CD4-positive, alpha-beta T cell (primary cell): ENCODE measurements at regions not wholly inside any gene's neighbourhood (a gene's known extent, or its start where the extent isn't known, plus 50 kb on each side); places are given as distances from the start of the nearest gene placed in this dataset.

ENCODE experiments used
- ATAC-seq: fragments of 200-7000 bp; cut with Tn5 transposase; one replicate; pipeline ENCODE4 v1.10.0; 2022; ENCODE audit warnings: mild to moderate bottlenecking; ENCODE audit not compliant: poor library complexity
- CTCF ChIA-PET: fragments of 350-600 bp; sonication (Branson Sonifier 250); formaldehyde crosslinking; loops from one replicate; lab custom pipeline; 2021; ENCODE audit warnings: antibody characterized with exemption, inconsistent platforms; lab: Charles Lee
- POLR2A ChIA-PET: fragments of 350-600 bp; sonication (Branson Sonifier 250); formaldehyde crosslinking; loops from one replicate; lab custom pipeline; 2021; ENCODE audit warnings: antibody characterized with exemption, inconsistent platforms; lab: Charles Lee
- DNase-seq, 14 experiments: peaks; one replicate each; pipeline ENCODE4 v3.0.0-alpha.2; 2013 to 2020; ENCODE audit warnings: mixed read lengths in 2 of 14
- H3K27ac ChIP-seq, 2 donors: one replicate each; pipeline versions ENCODE4 v1.5.1 to v1.7.0; 2013; ENCODE audit warnings: low read length in 2 of 2, low read depth in 1 of 2, mild to moderate bottlenecking in 1 of 2
- H3K27me3 ChIP-seq, 2 experiments: 1 replicate in 1 of 2; 2 replicates in 1 of 2; pipeline versions ENCODE4 v1.6.1 to v1.7.0; 2013; ENCODE audit warnings: low read length in 2 of 2, control low read depth in 1 of 2, mild to moderate bottlenecking in 1 of 2, moderate library complexity in 1 of 2; ENCODE audit not compliant: insufficient read depth in 2 of 2, control insufficient read depth in 1 of 2
- H3K36me3 ChIP-seq: one replicate; pipeline ENCODE4 v1.6.1; 2013; ENCODE audit warnings: low read length, control low read depth; ENCODE audit not compliant: insufficient read depth
- H3K4me1 ChIP-seq: one replicate; pipeline ENCODE4 v1.6.1; 2013; ENCODE audit warnings: low read length, control low read depth; ENCODE audit not compliant: insufficient read depth
- H3K4me3 ChIP-seq: one replicate; pipeline ENCODE4 v1.5.1; 2013; ENCODE audit warnings: mild to moderate bottlenecking, low read length, moderate library complexity
- H3K9me3 ChIP-seq, 2 experiments: 1 replicate in 1 of 2; 2 replicates in 1 of 2; pipeline versions ENCODE4 v1.6.1 to v1.7.0; 2013; ENCODE audit warnings: low read length in 2 of 2, mild to moderate bottlenecking in 2 of 2, control low read depth in 1 of 2, moderate library complexity in 1 of 2; ENCODE audit not compliant: control insufficient read depth in 1 of 2, insufficient read depth in 1 of 2
- H3K27ac Mint-ChIP-seq: one replicate; pipeline ENCODE4 v1.8.0; 2020; ENCODE audit warnings: mixed read lengths
- H3K27me3 Mint-ChIP-seq: one replicate; pipeline ENCODE4 v1.8.0; 2021; ENCODE audit warnings: mixed read lengths
- H3K36me3 Mint-ChIP-seq: one replicate; pipeline ENCODE4 v1.8.0; 2021; ENCODE audit warnings: low read depth, mixed read lengths
- H3K4me1 Mint-ChIP-seq: one replicate; pipeline ENCODE4 v1.8.0; 2021; ENCODE audit warnings: low read depth, mixed read lengths
- H3K4me3 Mint-ChIP-seq: one replicate; pipeline ENCODE4 v1.8.0; 2020; ENCODE audit warnings: mild to moderate bottlenecking, mixed read lengths
- H3K9me3 Mint-ChIP-seq: one replicate; pipeline ENCODE4 v1.8.0; 2020; ENCODE audit warnings: mixed read lengths
- CTCF ChIP-seq: fragments of 200-600 bp; IDR thresholded peaks from one replicate; pipeline ENCODE4 v1.8.0; 2022; ENCODE audit warnings: antibody characterized with exemption, mild to moderate bottlenecking
- intact Hi-C, 2 experiments: fragments of 100-400 bp; cut with DNase I in 1 of 2; cut with micrococcal nuclease in 1 of 2; formaldehyde crosslinking; loops; one replicate each; pipeline versions ENCODE4 v1.15.1 to v1.9.0; 2023 to 2025; cut with DNase I, micrococcal nuclease

- Histone ChIP-seq H3K36me3 (no peaks in the 10 kb centered on the region), H3K4me1 (no peaks in the 10 kb centered on the region), H3K9me3 (no peaks in the 10 kb centered on the region), H3K4me3 (no peak overlapping the region), H3K27ac (no peak overlapping the region), H3K27me3 (no peaks in the 10 kb centered on the region)
- CTCF ChIA-PET: no interaction called here
- H3K4me1 Mint-ChIP-seq: no peaks in the 10 kb centered on the region
- POLR2A ChIA-PET: no interaction called here
- intact Hi-C loops: no loop called here
- H3K4me3 Mint-ChIP-seq: no peak overlapping the region
- DNase-seq: no peak
- no peak for ATAC-seq
- no peaks in the 10 kb centered on the region for H3K27me3 Mint-ChIP-seq
- peaks cover 2% of the 10 kb centered on the region for H3K9me3 Mint-ChIP-seq
- no peak for TF ChIP-seq CTCF
- no peaks in the 10 kb centered on the region for H3K36me3 Mint-ChIP-seq
- H3K27ac Mint-ChIP-seq: no peak overlapping the region
These were observed 126.1 kb upstream of the TSPAN8 start for GRCh38 chr12:71283883-71284282.

- no peak for TF ChIP-seq CTCF
- Mint-ChIP-seq H3K4me1 (no peaks in the 10 kb centered on the region), H3K27me3 (no peaks in the 10 kb centered on the region), H3K36me3 (no peaks in the 10 kb centered on the region), H3K9me3 (no peaks in the 10 kb centered on the region), H3K27ac (no peak overlapping the region), H3K4me3 (no peak overlapping the region)
- ChIA-PET CTCF (no interaction called here), POLR2A (no interaction called here)
- DNase-seq: no peak
- no peaks in the 10 kb centered on the region for H3K9me3 ChIP-seq
- H3K27me3 ChIP-seq: no peaks in the 10 kb centered on the region
- no peak for ATAC-seq
- intact Hi-C loops: no loop called here
- no peaks in the 10 kb centered on the region for H3K36me3 ChIP-seq
- H3K4me3 ChIP-seq: no peak overlapping the region
- no peak overlapping the region for H3K27ac ChIP-seq
- no peaks in the 10 kb centered on the region for H3K4me1 ChIP-seq
These were observed 125.1 kb upstream of the TSPAN8 start for GRCh38 chr12:71282925-71283324.

- Histone ChIP-seq H3K9me3 (no peaks in the 10 kb centered on the region), H3K4me3 (no peak overlapping the region), H3K4me1 (no peaks in the 10 kb centered on the region), H3K27ac (no peak overlapping the region), H3K36me3 (no peaks in the 10 kb centered on the region), H3K27me3 (no peaks in the 10 kb centered on the region)
- ChIA-PET POLR2A (no interaction called here), CTCF (no interaction called here)
- H3K4me3 Mint-ChIP-seq: no peak overlapping the region
- H3K27ac Mint-ChIP-seq: no peak overlapping the region
- intact Hi-C loops: no loop called here
- ATAC-seq: no peak
- no peaks in the 10 kb centered on the region for H3K9me3 Mint-ChIP-seq
- no peak for DNase-seq
- TF ChIP-seq CTCF: no peak
- no peaks in the 10 kb centered on the region for H3K36me3 Mint-ChIP-seq
- no peaks in the 10 kb centered on the region for H3K27me3 Mint-ChIP-seq
- no peaks in the 10 kb centered on the region for H3K4me1 Mint-ChIP-seq
These were observed 124.2 kb upstream of the TSPAN8 start for GRCh38 chr12:71282020-71282419.
